ENCODE measurements at regions not wholly inside any gene's neighbourhood (a gene's known extent, or its start where the extent isn't known, plus 50 kb on each side); places are given as distances from the start of the nearest gene placed in this dataset.

GRCh38 chrX:9196961-9197640, 163.2 kb upstream of the FAM9B start:
- DNase-seq: no peak

DNA sequence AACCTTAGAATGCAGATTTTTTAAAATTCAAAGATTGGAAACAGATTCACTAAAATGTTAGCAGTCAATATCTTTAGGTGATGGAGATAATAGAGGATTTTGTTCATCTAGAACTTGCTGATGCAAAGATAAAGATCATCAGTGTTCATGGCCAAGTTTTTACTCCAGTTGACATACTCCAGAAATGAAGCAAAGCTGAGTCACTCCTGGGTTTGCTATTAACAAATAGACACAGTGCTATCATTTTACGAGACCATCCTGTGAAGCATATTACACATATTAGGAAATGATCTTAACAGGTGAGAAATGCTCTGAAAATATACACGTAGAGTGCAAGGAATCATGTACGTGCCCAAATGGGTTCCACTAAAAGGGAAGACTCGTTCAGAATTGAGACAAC, 170.6 kb upstream of the FAM9B start:
- peak; percentile 7 for DNase-seq

DNA sequence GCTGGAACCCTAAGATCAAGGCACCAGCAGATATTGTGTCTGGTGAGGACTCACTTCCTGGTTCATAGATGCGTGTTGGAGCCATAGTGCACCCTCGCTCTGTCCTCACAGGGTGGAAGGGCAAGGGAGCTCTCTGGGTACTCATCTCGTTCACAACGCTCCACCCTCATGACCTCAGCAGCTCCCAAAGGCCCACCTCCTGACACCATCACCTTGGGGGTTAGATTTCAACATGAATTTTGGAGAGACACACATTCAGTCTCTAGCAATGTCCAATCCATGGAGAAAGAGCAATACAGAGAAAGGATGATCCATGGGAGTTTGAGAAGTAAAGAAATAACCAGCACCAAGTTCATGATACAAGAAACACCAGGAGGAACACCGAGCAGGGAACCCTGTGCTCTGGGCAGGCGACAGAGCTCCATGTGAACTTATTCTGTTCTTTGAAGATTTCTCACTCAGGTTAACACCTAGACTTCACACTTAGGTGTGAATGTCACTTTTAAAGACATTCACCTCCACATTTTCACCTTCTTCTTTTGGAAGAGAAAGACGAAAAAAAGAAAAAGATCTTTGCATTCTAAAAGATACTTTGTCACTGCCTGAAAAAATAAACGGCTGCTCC, 171.8 kb upstream of the FAM9B start:
- no peak for DNase-seq

- DNase-seq: no peak
Measured at GRCh38 chrX:9207142-9207541, 173.2 kb upstream of the FAM9B start.

GRCh38 chrX:9211269-9211668, 177.3 kb upstream of the FAM9B start:
- no peak for DNase-seq

DNA sequence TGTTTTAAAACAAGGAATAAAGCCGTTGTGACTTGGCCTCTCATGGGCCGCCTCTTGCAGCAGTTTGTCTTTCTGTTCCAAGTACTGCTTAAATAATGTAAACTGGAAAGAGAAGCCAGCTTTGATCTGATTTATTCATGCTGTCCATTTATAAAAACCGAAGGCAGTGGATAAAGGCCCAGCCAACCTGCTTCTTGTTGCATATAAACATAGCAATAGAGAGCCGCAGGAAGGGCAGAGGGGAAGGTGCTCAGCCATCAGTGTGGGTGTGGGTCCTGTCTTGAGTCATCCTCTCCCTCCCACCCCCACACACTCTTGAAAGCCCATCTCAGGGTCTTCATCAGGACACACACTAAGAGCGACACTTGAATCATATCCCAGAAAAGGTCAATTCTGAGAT, 187.9 kb upstream of the FAM9B start:
- DNase-seq: no peak

GRCh38 chrX:9222299-9222698, 188.4 kb upstream of the FAM9B start:
- no peak for DNase-seq

DNA sequence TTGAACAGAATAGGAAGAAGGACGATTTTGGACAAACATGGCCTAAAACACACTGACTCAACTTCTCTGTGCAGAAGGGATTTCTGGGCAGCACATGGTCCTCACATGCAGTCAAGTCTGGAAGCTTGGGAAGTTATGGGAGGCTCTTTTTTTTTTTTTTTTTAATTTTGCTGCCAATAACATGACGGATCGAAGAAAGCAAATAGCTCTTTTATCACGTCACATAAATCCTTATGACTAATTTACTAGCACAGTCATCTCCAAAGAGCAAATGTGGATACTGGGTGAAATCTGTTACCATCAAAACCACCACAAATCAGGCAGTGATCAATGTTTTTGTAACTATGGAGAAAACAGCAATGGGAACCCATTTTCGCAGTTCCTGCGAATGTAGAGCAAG, 193.3 kb upstream of the FAM9B start:
- DNase-seq: peak; percentile 32

GRCh38 chrX:9231491-9231890, 197.6 kb upstream of the FAM9B start:
- DNase-seq: peak; percentile 63

DNA sequence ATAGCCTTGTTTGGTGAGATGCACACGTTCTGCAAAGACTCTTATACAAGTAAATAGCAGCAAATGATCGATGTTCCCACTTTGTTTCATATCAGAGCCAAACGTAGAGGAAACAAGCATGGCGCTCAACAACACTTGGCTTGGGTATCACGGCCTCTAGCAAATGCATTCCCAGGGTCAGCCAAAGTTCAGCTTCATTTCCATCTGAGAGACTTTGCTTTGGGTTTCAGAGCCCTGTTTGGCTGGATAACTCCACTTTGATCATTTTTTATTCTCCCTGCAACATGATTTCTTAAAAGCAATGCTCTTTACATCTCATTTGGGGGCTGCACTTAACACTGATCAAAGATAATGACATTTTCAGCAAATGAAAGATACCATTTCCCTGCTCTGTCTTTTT, 199.2 kb upstream of the FAM9B start:
- no peak for DNase-seq

DNA sequence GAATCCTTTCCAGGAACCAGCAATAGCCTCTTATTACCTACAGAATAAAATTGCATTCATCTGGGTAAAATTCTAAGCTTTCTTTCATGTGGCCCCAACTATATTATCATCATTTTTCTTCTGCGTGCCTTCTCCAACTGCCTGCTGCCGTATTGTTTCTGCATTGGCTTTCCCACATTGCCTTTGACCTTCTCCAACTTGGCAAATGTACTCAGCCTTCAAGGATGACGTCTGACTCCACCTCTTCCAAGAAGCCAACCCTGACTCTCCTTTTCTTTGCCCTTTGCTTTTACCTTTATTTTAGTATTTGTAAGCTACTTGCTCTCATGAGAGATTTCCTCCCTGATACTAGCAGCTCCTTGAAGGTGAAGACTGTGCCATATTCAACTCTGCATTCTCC, 200.4 kb upstream of the FAM9B start:
- no peak for DNase-seq

DNA sequence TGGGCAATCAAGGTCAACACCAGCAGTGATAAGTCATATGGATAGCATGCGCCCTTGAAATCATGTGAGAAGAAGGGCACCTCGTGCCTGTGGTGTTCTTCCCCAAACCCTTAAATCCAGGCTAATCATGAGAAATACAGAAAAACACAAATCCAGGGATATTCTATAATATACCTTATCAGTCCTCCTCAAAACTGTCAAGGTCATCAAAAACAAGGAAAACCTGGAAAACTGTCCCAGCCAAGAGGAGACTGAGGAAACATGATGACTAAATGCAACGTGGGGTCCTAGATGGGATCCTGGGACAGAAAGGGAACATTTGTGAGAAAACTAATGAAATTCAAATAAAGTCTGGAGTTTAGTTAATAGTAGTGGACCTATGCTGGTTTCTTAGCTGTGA, 201.8 kb upstream of the FAM9B start:
- DNase-seq: no peak

GRCh38 chrX:9240956-9241355, 207.0 kb upstream of the FAM9B start:
- DNase-seq: no peak

DNA sequence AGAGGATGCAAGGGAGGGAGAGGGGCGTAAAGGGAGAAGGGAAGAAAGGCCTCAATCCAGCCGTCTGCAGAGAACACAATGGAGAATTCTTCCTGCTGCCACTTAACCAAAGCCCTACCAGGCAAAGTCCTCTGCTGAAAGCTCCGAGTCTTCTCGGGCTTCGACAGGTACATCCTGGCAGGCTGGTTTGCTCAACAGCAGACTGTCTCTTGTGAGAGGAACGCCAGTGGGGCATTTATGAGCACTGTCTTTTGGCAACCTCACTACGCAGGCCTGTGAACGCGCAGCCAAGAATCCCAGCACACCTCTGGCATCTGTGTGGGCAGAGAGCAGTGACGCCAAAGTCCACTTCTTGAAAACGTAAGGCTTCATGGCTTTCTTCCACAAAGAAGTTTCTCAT, 207.5 kb upstream of the FAM9B start:
- no peak for DNase-seq

- no peak for DNase-seq
Measured at GRCh38 chrX:9249051-9249846, 215.3 kb upstream of the FAM9B start.

DNA sequence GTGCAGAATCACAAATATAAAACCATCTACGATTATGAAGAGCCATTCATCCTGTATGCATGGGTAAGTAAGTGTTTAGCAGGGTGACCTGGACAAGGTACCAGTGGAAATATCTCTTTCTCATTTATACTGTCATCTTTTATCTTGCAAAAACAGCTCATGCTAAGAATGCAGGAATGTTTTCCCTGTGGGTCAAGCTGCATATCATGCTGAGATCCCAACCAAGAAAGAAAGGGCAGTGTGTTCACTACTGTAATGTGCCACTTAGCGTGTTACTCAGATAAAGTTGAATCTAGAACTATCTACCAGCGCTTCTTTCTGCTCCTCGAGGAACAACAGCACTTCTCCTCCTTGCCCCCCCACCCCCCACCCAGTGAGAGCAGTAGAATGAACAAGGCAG, 212.7 kb upstream of the TBL1X start:
- no peak for DNase-seq

DNA sequence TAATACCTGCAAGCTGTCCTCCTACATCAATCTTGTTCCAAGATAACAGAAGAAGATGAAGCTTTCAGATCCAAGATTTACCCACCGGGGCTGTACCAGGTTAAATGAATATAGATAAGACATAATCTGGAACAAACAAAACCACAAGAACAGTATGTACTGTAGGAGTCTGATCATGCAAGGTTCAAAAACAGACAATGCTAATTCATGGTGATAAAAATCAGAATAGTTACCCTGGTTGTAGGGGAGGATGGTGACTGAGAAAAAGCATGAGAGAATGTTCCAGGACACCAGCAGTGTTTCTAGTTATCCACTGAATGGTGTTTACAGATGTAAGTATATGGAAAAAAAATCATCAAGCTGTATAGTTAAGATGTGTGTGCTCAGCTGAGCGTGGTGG, 211.6 kb upstream of the TBL1X start:
- no peak for DNase-seq

- no peak for DNase-seq
Measured at GRCh38 chrX:9257718-9258420, 207.0 kb upstream of the TBL1X start.

- no peak for DNase-seq
Measured at GRCh38 chrX:9258421-9259104, 206.3 kb upstream of the TBL1X start.

DNA sequence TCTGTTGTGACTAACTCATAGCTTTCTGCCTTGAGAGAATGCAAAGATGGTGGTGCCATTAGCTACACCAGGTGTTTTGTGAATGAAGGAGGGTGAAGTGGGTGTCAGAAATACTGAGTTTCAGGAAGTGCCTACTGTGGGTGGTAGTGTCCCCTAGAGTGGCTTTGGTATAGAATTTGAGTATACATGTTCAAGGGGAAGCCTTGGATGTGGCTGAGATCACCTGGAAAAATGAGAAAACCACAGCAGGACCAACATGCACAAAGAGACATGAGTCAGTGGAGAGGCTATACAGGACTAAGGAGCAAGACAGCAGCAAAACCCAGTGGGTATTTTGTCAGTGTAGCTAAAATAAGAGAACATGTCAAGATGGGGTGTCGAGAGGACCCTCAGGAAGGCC, 204.3 kb upstream of the TBL1X start:
- DNase-seq: no peak

- no peak for DNase-seq
Measured at GRCh38 chrX:9267415-9267814, 197.4 kb upstream of the TBL1X start.

GRCh38 chrX:9269134-9269533, 195.7 kb upstream of the TBL1X start:
- no peak for DNase-seq

Measured in activated CD4-positive, alpha-beta T cell treated with anti-CD3 and anti-CD28 coated beads, Interleukin-10, Interleukin-2, amounts not matched to agents 100 ng/mL and 50 ng/mL, durations not matched to agents 16 hours and 8 hours (primary cell).